ENCODE measurements at regions not wholly inside any gene's neighbourhood (a gene's known extent, or its start where the extent isn't known, plus 50 kb on each side); places are given as distances from the start of the nearest gene placed in this dataset.
"Not testable (repeated sequence)": the region's sequence is repeated elsewhere in the genome, so short reads cannot be mapped to it uniquely, and the experiment has no call there.

DNA sequence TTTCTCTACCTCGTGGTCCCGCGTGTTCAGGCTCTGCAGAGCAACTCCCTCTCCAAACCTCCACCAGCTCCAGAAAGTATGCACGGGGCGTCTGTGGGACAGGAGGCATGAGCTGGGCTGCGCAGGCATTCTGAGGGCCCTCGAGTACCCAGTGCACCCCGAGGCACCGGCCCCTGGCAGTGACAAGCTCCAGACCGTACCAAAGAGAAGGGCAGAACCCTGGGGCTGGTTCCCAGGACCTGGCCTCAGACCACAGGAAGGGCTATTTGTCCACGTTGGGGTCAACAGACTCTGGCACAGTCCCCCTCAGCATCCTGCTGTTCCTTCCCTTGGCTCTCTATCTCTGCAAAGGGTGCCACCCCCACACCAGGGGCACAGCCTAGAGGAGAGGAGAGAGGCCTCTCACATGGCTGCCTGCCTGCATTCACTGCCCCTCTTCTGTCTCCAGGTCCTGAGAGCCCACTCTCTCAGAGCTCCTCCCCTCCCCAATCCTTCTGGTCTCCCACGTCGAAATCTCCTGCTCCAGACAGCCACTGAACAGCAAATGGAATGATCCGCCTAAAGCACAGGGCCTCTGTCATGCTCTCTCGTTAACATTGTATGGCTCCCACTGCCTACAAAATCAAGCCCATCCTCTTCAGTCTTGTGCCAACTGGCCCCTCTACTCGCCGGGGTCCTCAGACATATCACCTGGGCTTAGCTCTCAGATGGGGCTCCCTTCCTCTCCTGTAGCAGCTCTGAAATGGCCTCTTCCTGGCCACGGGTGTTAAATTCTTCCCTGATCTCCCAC, 96.3 kb downstream of the OAT start:
- Mint-ChIP-seq H3K4me3 (no peak overlapping the region), H3K36me3 (ENCODE audit: low read depth) (no peaks in the 10 kb centered on the region), H3K9me3 (ENCODE audit: insufficient read depth) (no peaks in the 10 kb centered on the region), H3K4me1 (ENCODE audit: low read depth) (no peaks in the 10 kb centered on the region), H3K27me3 (ENCODE audit: low read depth) (no peaks in the 10 kb centered on the region), H3K27ac (no peak overlapping the region)
- ATAC-seq (no peak), DNase-seq (no peak)
- CTCF ChIA-PET, result no interaction called here
- POLR2A ChIA-PET, result no interaction called here

DNA sequence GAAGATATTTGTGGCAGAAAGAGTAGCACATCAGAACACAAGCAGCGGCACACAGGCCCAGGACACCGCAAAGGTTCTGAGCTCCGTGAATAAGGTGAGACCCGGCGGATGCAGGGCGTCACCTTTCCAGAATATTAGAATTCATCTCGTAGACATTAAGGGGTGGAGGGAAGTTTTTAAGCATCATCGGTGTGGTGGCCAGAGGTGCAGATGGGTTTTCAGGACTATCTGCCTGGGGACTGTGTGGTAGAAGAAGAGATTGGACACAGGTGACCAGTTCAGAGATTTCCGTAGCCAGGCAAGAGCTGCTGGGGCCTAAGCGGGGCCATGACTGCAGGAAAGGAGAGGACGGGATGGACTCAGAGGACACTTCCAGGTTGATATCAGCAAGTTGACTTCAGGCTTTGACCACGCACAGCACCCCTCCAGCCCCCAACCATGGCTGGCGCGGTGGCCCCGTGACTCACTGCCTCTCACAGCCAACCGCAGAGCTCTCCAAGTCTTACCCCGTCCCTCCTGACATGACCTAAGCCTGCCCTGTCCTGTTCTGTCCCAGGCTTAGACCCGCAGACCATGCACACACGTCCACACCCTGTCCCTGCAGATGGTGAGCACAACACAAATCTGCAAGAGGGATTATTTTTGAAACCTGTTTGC, 97.2 kb downstream of the OAT start:
- Mint-ChIP-seq H3K4me3 (no peak overlapping the region), H3K27me3 (ENCODE audit: low read depth) (no peaks in the 10 kb centered on the region), H3K36me3 (ENCODE audit: low read depth) (no peaks in the 10 kb centered on the region), H3K9me3 (ENCODE audit: insufficient read depth) (no peaks in the 10 kb centered on the region), H3K27ac (no peak overlapping the region), H3K4me1 (ENCODE audit: low read depth) (no peaks in the 10 kb centered on the region)
- CTCF ChIA-PET, result no interaction called here
- POLR2A ChIA-PET, result no interaction called here
- no peak for DNase-seq
- ATAC-seq, result no peak

DNA sequence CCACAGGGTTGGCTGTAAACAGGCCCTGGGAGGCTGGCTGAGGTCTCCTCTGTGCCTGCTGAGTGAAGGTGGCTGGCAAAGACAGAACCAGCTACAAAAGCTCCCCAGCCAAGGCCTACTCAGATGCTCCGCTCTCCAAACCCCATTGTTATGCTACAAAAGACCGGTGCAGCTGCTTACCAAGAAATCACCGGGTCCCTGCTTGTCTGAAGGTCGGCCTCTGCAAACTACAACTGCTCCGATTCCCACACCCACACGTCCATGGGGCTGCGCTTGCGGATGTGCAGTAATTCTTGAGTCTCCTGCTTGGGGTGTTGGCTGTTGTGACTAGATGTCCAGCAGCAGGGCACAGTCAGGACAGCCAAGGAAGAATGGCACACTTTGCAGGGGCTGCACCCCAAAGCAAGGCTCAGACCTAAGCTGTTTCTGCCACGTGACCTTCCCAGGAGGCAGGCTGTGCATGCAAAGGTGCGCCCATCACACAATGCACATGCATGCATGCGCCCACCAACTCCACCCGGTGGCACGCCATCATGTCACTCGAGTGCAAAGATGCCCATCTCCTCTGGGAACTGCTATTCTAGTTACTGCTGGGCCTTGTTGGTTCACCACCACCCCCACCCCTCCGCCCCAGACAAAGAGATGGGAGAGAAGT, 97.8 kb downstream of the OAT start:
- no peak overlapping the region for H3K27ac Mint-ChIP-seq
- H3K27me3 Mint-ChIP-seq (ENCODE audit: low read depth), result peaks cover under 1% of the 10 kb centered on the region
- no peaks in the 10 kb centered on the region for H3K36me3 Mint-ChIP-seq (ENCODE audit: low read depth)
- ATAC-seq, result no peak
- POLR2A ChIA-PET, result no interaction called here
- H3K4me3 Mint-ChIP-seq, result no peak overlapping the region
- H3K9me3 Mint-ChIP-seq (ENCODE audit: insufficient read depth), result no peaks in the 10 kb centered on the region
- H3K4me1 Mint-ChIP-seq (ENCODE audit: low read depth), result no peaks in the 10 kb centered on the region
- no peak for DNase-seq
- CTCF ChIA-PET, result no interaction called here

DNA sequence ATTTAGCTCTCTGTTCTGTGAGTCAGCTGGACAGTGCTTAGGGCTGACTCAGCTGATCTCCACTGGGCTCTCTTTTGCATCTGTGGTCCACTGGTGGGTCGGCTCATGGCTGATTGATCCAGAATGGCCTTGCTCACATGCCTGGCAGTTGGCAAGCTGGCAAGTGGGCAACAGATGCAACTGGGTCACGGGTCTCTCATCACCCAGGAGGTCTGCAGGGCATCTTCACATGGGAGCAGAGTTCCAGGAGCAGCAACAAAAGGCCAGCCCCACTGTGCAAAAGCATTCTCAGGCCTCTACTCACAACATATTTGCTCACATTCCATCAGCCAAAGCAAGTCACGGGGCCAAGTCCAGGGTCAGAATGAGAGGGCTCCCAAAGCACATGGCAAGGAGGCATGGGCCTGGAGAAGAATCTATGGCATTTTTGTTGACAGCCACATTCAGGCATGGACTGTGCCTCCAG, 98.8 kb downstream of the OAT start:
- ATAC-seq, result no peak
- H3K4me3 Mint-ChIP-seq, result no peak overlapping the region
- peaks cover 5% of the 10 kb centered on the region for H3K27me3 Mint-ChIP-seq (ENCODE audit: low read depth)
- H3K4me1 Mint-ChIP-seq (ENCODE audit: low read depth), result no peaks in the 10 kb centered on the region
- CTCF ChIA-PET, result no interaction called here
- DNase-seq, result no peak
- no peaks in the 10 kb centered on the region for H3K36me3 Mint-ChIP-seq (ENCODE audit: low read depth)
- POLR2A ChIA-PET, result no interaction called here
- no peak overlapping the region for H3K27ac Mint-ChIP-seq
- no peaks in the 10 kb centered on the region for H3K9me3 Mint-ChIP-seq (ENCODE audit: insufficient read depth)

DNA sequence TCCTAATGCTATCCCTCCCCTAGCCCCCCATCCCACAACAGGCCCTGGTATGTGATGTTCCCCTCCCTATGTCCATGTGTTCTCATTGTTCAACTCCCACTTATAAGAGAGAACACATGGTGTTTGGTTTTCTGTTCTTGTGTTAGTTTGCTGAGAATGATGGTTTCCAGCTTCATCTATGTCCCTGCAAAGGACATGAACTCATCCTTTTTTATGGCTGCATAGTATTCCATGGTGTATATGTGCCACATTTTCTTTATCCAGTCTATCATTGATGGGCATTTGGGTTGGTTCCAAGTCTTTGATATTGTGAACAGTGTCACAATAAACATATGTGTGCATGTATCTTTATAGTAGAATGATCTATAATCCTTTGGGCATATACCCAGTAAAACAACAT, 99.2 kb downstream of the OAT start:
- H3K4me1 Mint-ChIP-seq (ENCODE audit: low read depth); H3K9me3 Mint-ChIP-seq (ENCODE audit: insufficient read depth); ATAC-seq; H3K27me3 Mint-ChIP-seq (ENCODE audit: low read depth); H3K4me3 Mint-ChIP-seq; H3K36me3 Mint-ChIP-seq (ENCODE audit: low read depth); POLR2A ChIA-PET; H3K27ac Mint-ChIP-seq; CTCF ChIA-PET; DNase-seq: not testable (repeated sequence)

DNA sequence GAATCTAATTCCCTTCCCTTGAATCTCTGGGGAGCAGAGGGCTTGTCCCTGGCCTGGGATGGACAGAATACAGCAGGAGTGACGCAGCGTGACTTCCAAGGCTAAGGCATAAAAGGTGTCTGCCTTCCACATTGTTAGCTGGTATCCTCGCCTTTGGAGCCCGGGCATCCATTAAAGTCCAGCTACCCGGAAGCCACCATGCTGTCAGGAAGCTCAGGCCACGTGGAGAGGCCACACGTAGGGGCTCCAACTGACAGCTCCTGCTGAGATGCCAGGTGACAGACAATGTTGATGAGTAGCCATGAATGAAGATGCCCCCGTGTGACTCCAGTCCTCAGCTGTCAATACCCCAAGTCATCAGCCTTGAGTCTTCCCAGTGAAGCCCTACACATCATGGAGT, 99.9 kb downstream of the OAT start:
- Mint-ChIP-seq H3K9me3 (ENCODE audit: insufficient read depth) (no peaks in the 10 kb centered on the region), H3K27me3 (ENCODE audit: low read depth) (peaks cover 5% of the 10 kb centered on the region), H3K4me3 (no peak overlapping the region), H3K27ac (no peak overlapping the region), H3K36me3 (ENCODE audit: low read depth) (no peaks in the 10 kb centered on the region), H3K4me1 (ENCODE audit: low read depth) (no peaks in the 10 kb centered on the region)
- ChIA-PET CTCF (no interaction called here), POLR2A (no interaction called here)
- no peak for ATAC-seq
- DNase-seq, result no peak

DNA sequence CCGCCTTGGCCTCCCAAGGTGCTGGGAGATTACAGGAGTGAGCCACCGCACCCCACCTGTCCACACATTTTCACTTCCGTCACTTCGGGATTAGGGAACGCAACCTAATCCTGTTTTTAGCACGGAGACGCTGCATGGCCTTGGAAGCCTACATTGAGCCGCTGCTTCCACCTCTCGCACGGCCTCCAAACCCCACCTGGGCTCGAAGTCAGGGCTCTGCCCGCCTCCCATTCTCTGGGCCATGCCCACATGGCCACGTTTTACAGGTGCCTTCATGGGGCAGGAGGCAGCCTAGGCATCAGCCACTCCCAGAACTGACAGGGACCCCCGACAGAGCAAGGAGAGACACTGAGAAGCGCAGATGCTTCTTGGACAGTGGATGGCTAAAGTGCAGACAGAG, 100.6 kb downstream of the OAT start:
- no peak for ATAC-seq
- Mint-ChIP-seq H3K9me3 (ENCODE audit: insufficient read depth) (no peaks in the 10 kb centered on the region), H3K27me3 (ENCODE audit: low read depth) (peaks cover 5% of the 10 kb centered on the region), H3K27ac (no peak overlapping the region), H3K4me3 (no peak overlapping the region), H3K4me1 (ENCODE audit: low read depth) (no peaks in the 10 kb centered on the region), H3K36me3 (ENCODE audit: low read depth) (no peaks in the 10 kb centered on the region)
- CTCF ChIA-PET, result no interaction called here
- DNase-seq, result no peak
- POLR2A ChIA-PET, result no interaction called here

DNA sequence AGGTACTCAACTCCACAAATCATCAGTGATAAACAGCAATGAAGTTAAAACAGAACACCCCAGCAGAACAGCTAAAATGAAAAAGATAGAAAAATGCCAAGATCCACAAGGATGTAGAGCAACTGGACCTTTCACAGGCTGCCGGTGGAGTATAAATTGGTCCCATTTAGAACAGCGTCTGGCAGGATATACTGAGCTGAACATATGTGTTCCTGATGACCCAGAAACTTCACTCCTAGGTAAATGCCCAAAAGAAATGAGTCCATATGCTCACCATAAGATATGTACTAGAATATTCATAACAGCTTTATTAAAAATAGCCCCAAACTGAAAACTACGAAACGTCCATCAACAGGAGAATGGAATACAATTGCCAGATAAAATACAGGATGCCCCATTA, 102.4 kb downstream of the OAT start:
- H3K27ac Mint-ChIP-seq, result no peak overlapping the region
- no peaks in the 10 kb centered on the region for H3K4me1 Mint-ChIP-seq (ENCODE audit: low read depth)
- ChIA-PET CTCF (no interaction called here), POLR2A (no interaction called here)
- no peak overlapping the region for H3K4me3 Mint-ChIP-seq
- no peaks in the 10 kb centered on the region for H3K36me3 Mint-ChIP-seq (ENCODE audit: low read depth)
- DNase-seq, result no peak
- H3K9me3 Mint-ChIP-seq (ENCODE audit: insufficient read depth), result no peaks in the 10 kb centered on the region
- no peak for ATAC-seq
- peaks cover 5% of the 10 kb centered on the region for H3K27me3 Mint-ChIP-seq (ENCODE audit: low read depth)

DNA sequence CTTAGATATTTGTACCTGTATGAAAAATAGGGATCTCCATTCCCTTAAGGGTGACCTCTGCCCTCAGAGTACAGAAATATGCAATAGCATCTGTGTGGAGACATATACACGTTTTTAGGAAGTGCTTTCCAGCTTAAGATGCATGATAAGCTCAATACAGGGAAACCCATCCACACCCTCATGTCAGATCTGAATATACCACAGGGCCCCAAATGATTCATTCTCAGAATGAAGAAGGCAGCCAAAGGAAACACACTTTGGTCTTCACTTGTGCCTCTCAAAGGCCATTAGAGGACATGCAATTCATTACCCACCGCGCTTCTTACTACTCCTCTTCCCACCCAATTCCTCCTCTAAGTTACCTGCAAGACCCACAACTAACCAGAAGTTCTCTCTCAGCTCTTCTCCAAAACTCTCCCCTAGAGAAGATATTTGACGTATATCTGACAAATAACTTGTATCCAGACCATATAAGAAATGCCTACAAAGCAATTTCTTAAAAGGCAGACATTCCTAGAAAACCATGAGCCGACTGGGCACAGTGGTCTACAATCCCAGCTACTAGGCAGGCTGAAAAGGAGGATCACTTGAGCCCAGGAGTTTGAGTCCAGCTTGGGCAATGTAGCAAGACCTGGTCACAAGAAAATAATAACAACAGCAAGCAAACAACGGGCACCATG, 103.0 kb downstream of the OAT start:
- H3K27me3 Mint-ChIP-seq (ENCODE audit: low read depth), result peaks cover 5% of the 10 kb centered on the region
- ATAC-seq (no peak), DNase-seq (no peak)
- no peaks in the 10 kb centered on the region for H3K9me3 Mint-ChIP-seq (ENCODE audit: insufficient read depth)
- H3K27ac Mint-ChIP-seq, result no peak overlapping the region
- H3K4me1 Mint-ChIP-seq (ENCODE audit: low read depth), result no peaks in the 10 kb centered on the region
- no peak overlapping the region for H3K4me3 Mint-ChIP-seq
- CTCF ChIA-PET, result no interaction called here
- POLR2A ChIA-PET, result no interaction called here
- H3K36me3 Mint-ChIP-seq (ENCODE audit: low read depth), result no peaks in the 10 kb centered on the region

DNA sequence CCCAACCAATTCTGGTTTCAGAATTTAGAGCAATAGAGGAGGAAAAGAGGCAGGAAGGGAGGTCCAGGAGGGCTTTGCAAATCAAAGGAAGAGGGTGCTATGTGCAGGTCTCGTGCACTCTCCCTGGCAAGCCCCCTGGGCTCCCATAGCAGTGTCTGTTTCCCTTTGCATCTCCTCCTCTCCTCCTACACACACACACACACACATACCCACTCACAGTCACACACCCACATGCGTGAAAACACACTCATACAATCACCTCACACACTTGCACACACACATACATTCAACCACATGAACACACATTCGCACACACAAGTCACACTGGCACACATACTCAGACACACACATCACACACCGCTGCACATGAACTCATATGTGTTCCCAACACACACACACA, 105.3 kb downstream of the OAT start:
- Mint-ChIP-seq H3K27ac (no peak overlapping the region), H3K36me3 (ENCODE audit: low read depth) (no peaks in the 10 kb centered on the region), H3K9me3 (ENCODE audit: insufficient read depth) (no peaks in the 10 kb centered on the region), H3K4me3 (no peak overlapping the region), H3K4me1 (ENCODE audit: low read depth) (no peaks in the 10 kb centered on the region), H3K27me3 (ENCODE audit: low read depth) (peaks cover 12% of the 10 kb centered on the region)
- DNase-seq, result no peak
- CTCF ChIA-PET, result no interaction called here
- ATAC-seq, result no peak
- POLR2A ChIA-PET, result no interaction called here

DNA sequence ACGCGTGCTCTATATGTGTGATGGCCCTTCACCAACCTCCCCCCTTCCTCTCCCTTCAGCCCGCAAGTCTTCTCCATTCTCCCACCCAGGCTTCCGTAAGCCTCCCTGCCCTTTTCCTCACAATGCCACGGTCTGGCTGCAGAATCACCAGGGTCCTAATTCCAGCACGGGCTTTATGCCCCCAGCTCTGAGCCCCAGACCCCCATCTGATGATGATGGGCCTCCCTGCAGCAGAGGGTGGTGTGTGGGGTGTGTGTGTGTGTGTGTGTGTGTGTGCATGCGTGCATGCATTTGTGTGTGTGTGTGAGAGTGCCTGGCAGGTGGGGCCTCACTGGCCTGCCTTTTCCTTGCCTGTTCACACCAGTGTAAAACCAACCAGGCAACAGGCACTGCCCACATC, 109.9 kb downstream of the OAT start:
- Mint-ChIP-seq H3K27ac (no peak overlapping the region), H3K4me3 (no peak overlapping the region), H3K36me3 (ENCODE audit: low read depth) (no peaks in the 10 kb centered on the region), H3K4me1 (ENCODE audit: low read depth) (no peaks in the 10 kb centered on the region), H3K9me3 (ENCODE audit: insufficient read depth) (no peaks in the 10 kb centered on the region), H3K27me3 (ENCODE audit: low read depth) (peaks cover 7% of the 10 kb centered on the region)
- CTCF ChIA-PET, result no interaction called here
- DNase-seq, result no peak
- POLR2A ChIA-PET, result no interaction called here
- ATAC-seq, result no peak

DNA sequence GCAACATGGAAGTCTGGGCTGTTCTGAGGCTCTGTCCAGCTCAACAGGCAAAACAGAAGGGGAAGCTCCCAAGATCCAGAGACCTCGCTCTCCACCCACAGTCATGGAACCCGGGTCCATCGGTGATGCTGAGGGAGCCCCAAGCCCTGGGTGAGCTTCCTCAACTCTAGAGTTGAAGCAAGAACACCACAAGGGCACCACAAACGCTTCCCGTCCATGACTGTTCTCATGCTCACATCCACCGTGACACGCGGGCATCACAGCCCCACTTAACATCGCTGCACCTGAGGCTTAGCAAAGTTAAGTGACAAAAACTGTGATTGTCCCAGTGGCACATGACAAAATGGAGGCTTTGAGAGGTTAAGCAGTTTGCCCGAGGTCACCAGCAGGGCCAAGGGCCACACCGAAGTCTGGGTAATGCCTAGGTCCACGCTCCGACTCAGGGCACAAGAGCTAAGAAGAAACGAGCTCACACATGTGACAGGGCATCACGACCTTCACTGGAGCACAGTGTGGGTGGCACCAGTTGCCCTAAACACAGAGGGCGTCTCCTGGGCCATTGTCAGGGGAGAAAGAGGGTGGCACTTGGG, 110.6 kb downstream of the OAT start:
- Mint-ChIP-seq H3K36me3 (ENCODE audit: low read depth) (no peaks in the 10 kb centered on the region), H3K4me1 (ENCODE audit: low read depth) (no peaks in the 10 kb centered on the region), H3K4me3 (no peak overlapping the region), H3K9me3 (ENCODE audit: insufficient read depth) (no peaks in the 10 kb centered on the region), H3K27me3 (ENCODE audit: low read depth) (peaks cover 7% of the 10 kb centered on the region), H3K27ac (no peak overlapping the region)
- DNase-seq, result no peak
- CTCF ChIA-PET, result no interaction called here
- ATAC-seq, result no peak
- POLR2A ChIA-PET, result no interaction called here

Measured in activated CD8-positive, alpha-beta T cell treated with anti-CD3 and anti-CD28 coated beads, Interleukin-2, amount 10 ng/mL, durations not matched to agents 7 days and 5 days (primary cell).